RPMI7951 (cell line): ENCODE measurements at regions not wholly inside any gene's neighbourhood (a gene's known extent, or its start where the extent isn't known, plus 50 kb on each side); places are given as distances from the start of the nearest gene placed in this dataset.
"Not testable (repeated sequence)": the region's sequence is repeated elsewhere in the genome, so short reads cannot be mapped to it uniquely, and the experiment has no call there.

Experiments used
- DNase-seq: peaks from one replicate; pipeline ENCODE4 v3.0.0-alpha.2; 2012; ENCODE audit warnings: low read depth

DNA sequence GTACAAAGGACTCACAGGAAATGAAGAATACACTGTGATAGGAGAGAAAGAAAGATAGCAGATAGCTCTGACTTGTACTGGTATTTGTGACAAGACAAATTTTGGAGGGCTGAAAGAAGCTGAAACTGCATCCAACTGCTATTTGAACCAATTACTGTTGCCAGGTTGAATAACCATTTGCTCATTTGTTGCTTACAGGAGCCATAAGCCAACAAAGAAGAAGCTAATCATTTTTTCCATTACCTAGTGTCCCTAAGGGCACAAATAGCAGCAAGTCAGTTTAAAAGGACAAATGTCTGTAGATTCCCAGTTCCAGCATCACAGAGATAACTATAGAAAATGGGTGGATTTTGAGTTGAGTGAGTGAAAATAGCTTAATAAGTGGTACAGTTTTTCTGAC, 376.9 kb upstream of the ARPP21 start:
- DNase-seq = no peak

GRCh38 chr3:35263477-35263876, 375.8 kb upstream of the ARPP21 start:
- DNase-seq = no peak

GRCh38 chr3:35266065-35266464, 373.3 kb upstream of the ARPP21 start:
- DNase-seq = not testable (repeated sequence)

DNA sequence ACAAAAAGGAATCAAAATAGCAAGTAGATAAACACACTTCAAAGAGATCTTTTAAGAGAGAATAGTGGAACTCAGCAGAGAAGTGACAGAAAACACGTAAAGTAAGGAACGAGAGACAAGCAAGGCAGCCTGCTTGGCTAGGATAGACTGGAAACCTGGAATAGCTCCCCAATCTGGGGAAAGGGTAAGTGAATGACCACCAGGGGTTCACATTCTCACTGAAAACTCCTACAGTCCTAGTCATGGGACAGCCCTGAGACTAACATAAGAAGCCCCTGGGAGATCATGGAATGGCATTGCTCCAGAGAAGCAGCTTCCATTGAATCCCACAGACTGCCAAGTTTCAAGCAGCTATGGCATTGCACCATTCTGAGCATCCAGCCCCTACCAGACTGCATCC, 363.6 kb upstream of the ARPP21 start:
- DNase-seq = no peak

GRCh38 chr3:35276568-35276967, 362.8 kb upstream of the ARPP21 start:
- DNase-seq = no peak

DNA sequence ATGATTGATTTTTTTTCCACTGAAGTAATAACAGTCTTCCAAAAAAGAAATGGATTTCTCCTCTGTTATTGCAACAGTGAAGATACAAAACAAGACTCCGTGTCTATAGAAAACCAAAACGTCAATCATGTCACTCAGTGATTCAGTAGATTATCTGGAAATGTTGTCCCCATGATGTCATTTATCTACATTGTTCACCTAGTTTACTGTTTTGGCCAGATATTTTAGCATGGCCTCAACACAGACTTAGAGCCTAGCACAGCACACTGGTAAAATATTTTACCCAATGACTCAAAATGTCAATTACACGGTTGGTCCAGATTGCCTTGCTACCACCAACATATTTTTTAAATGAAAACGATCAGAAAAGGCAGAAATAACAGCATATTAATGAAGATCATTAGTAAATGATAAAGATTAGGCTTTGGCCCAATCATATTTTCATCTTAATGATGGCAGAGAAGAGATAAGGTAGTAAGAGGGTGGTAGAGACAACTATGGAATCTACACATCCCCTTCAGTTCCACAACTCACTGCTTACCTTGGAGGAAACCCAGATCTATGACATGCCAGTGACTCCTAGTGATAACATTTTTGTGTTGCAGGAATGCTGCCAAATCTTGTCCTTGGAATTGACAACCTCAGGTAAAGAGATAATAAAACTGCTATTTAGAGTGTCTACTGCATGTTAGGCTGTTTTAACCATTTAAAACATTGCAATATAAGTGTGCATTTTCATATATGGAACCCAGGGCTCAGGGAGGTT, 347.7 kb upstream of the ARPP21 start:
- no peak for DNase-seq

- no peak for DNase-seq
These were observed 346.8 kb upstream of the ARPP21 start for GRCh38 chr3:35292568-35292967.

- DNase-seq = no peak
These were observed 343.4 kb upstream of the ARPP21 start for GRCh38 chr3:35295906-35296305.

- no peak for DNase-seq
These were observed 342.8 kb upstream of the ARPP21 start for GRCh38 chr3:35296533-35296932.

- not testable (repeated sequence) for DNase-seq
These were observed 342.4 kb upstream of the ARPP21 start for GRCh38 chr3:35296944-35297343.

- no peak for DNase-seq
These were observed 333.9 kb upstream of the ARPP21 start for GRCh38 chr3:35305406-35305805.

- DNase-seq = no peak
These were observed 332.0 kb upstream of the ARPP21 start for GRCh38 chr3:35307296-35307695.

- DNase-seq = not testable (repeated sequence)
These were observed 322.5 kb upstream of the ARPP21 start for GRCh38 chr3:35316841-35317240.

DNA sequence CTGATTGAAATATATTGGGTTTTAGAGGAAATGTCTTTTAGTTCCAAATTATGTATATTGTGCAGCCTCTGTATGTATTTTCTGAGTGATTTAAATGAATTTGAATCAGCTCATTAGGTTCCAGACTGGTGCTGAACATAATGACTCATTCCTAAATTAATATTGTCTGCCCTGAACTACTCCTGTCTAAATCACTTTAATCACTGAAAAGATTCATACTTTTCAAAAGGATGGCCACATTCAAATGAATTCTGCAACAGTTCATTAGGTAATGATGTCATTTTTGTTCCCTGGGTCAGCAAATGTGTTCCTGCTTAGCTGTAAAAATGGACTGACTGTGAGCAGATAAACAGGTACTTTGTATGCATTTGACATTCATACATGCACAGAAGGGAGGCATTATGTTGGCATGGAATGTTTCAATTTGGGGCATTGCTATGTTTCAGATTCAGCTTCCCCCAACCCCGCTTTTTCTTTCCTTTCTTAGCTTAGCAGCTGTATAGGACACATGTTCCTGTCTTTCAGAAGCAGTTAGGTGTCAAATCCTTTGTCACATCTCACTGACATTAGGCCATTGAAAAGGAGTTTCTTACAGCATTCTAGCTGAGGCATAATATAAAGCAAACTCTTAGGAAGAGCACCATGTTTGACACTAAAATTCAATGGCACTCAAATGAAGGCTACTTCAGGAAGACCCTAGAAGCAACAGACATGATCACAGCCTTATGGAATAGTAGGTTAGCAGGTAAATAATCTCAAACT, 318.5 kb upstream of the ARPP21 start:
- no peak for DNase-seq

- no peak for DNase-seq
These were observed 317.3 kb upstream of the ARPP21 start for GRCh38 chr3:35322070-35322469.

DNA sequence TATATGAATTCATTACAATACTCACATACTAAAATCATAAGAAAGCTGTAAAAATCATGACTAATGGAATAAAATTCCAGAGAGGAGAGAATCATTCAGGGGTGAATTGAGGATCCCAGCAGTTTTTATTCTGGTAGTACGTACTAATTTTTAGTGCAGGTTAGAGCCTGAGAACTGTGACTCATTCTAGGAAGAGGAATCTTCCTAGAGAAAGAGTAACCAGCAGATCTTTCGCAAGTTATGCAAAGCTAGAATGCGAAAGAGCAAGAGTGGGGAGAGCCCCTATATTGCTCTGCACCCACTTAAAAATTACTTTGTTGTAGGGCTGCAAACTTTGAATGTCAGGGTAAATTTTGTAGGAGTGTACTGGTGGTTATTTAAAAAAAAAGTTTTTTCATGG, 303.6 kb upstream of the ARPP21 start:
- DNase-seq = no peak

DNA sequence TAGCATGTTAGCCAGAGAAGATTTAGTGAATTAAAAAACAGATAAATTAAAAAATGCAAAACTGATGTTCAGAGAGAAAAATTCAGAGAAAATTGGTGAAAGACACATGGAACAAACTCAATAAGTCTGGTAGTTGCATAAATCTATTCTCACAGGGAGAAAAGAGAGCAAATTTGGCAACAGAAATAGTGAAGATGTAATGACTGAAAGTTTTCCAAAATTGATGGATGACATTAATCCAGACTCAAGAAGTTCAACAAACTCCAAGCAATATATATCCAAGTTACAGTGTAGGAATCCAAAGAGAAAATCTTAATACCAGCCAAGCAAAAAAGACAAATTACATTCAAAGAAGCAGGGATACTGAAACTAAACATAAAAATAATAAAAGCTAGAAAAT, 302.7 kb upstream of the ARPP21 start:
- no peak for DNase-seq

- no peak for DNase-seq
These were observed 301.1 kb upstream of the ARPP21 start for GRCh38 chr3:35338186-35338585.

GRCh38 chr3:35380196-35380595, 259.1 kb upstream of the ARPP21 start:
- DNase-seq = no peak

DNA sequence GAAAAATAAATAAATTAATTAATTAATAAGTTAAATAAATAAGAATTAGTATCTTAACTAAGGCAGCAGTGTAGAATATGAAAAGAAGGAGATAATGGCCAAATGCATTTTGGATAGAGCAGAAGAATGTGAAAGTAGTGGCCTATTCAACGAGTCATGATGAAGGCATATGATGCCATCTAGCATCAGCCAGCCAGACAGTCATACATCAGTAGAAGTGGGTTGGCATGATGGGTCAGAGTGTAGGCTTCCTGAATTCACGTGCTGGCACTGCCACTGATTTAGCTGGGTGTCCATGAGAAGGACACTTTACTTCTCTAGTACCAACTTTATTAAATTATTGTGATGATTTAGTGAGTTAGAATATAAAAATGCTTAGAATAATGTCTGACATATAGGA, 256.1 kb upstream of the ARPP21 start:
- DNase-seq = no peak

GRCh38 chr3:35383719-35384555, 255.4 kb upstream of the ARPP21 start:
- no peak for DNase-seq

DNA sequence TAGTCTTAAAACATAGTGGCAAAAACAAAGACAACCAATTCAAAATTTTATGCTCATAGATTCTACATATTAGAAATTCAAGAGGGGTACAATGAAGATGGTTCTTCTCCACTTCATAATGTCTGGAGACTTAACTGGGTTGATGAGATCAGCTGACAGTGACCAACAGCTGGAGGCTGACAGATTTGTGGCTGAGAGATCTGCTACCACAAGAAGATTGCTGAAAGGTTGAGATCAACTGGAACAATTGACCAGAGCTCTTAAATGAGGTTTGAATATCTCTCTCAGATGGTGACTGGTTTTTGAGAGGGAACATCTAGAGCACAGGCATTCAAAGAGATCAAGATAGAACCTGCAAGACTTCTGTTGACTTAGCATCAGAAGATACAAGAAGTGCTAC, 254.1 kb upstream of the ARPP21 start:
- no peak for DNase-seq
